Trophoblast cell (in vitro differentiated cells and primary cell): ENCODE measurements at regions not wholly inside any gene's neighbourhood (a gene's known extent, or its start where the extent isn't known, plus 50 kb on each side); places are given as distances from the start of the nearest gene placed in this dataset.

Source experiments
- DNase-seq, 2 donors: peaks; one replicate each; pipeline ENCODE4 v3.0.0-alpha.2; 2016
- H2AFZ ChIP-seq: 2 replicates; pipeline ENCODE4 v1.6.1; 2013; ENCODE audit warnings: low read length, moderate library complexity, mild to moderate bottlenecking; ENCODE audit not compliant: insufficient read depth, poor library complexity
- H2AK5ac ChIP-seq: 2 replicates; pipeline ENCODE4 v1.6.1; 2013; ENCODE audit warnings: mild to moderate bottlenecking, low read length
- H2BK120ac ChIP-seq: 2 replicates; pipeline ENCODE4 v1.6.1; 2013; ENCODE audit warnings: low read length, mild to moderate bottlenecking, moderate library complexity; ENCODE audit not compliant: insufficient read depth, poor library complexity
- H2BK12ac ChIP-seq: 2 replicates; pipeline ENCODE4 v1.6.1; 2013; ENCODE audit warnings: mild to moderate bottlenecking, low read length, moderate library complexity
- H2BK5ac ChIP-seq: 2 replicates; pipeline ENCODE4 v1.6.1; 2013; ENCODE audit warnings: low read length, low read depth, moderate library complexity, mild to moderate bottlenecking; ENCODE audit not compliant: poor library complexity
- H3K14ac ChIP-seq: 2 replicates; pipeline ENCODE4 v1.6.1; 2013; ENCODE audit warnings: mild to moderate bottlenecking, low read length
- H3K18ac ChIP-seq: 2 replicates; pipeline ENCODE4 v1.6.1; 2013; ENCODE audit warnings: mild to moderate bottlenecking, low read length
- H3K23ac ChIP-seq: 2 replicates; pipeline ENCODE4 v1.6.1; 2013; ENCODE audit warnings: low read length
- H3K27ac ChIP-seq: 2 replicates; pipeline ENCODE4 v1.5.1; 2013; ENCODE audit warnings: low read depth, mild to moderate bottlenecking, inconsistent platforms, low read length, moderate library complexity
- H3K27me3 ChIP-seq: 2 replicates; pipeline ENCODE4 v1.6.1; 2013; ENCODE audit warnings: inconsistent platforms, mild to moderate bottlenecking, low read length, moderate library complexity; ENCODE audit not compliant: insufficient read depth
- H3K36me3 ChIP-seq, 2 experiments: 1 replicate in 1 of 2; 2 replicates in 1 of 2; pipeline ENCODE4 v1.6.1; 2013; ENCODE audit warnings: low read length in 2 of 2, mild to moderate bottlenecking in 2 of 2, moderate library complexity in 1 of 2; ENCODE audit not compliant: insufficient read depth in 2 of 2, control insufficient read depth in 1 of 2
- H3K4ac ChIP-seq: 2 replicates; pipeline ENCODE4 v1.6.1; 2013; ENCODE audit warnings: low read depth, mild to moderate bottlenecking, low read length, moderate library complexity
- H3K4me1 ChIP-seq, 2 experiments: 1 replicate in 1 of 2; 2 replicates in 1 of 2; pipeline ENCODE4 v1.6.1; 2013; ENCODE audit warnings: low read length in 2 of 2, mild to moderate bottlenecking in 2 of 2, moderate library complexity in 1 of 2; ENCODE audit not compliant: insufficient read depth in 2 of 2, control insufficient read depth in 1 of 2
- H3K4me2 ChIP-seq: 2 replicates; pipeline ENCODE4 v1.6.1; 2013; ENCODE audit warnings: inconsistent platforms, mild to moderate bottlenecking, low read length, moderate library complexity
- H3K4me3 ChIP-seq: 2 replicates; pipeline ENCODE4 v1.5.1; 2013; ENCODE audit warnings: mild to moderate bottlenecking, low read depth, low read length, inconsistent platforms
- H3K79me1 ChIP-seq: one replicate; pipeline ENCODE4 v1.6.1; 2013; ENCODE audit warnings: low read length
- H3K79me2 ChIP-seq: 2 replicates; pipeline ENCODE4 v1.6.1; 2013; ENCODE audit warnings: low read length, mild to moderate bottlenecking; ENCODE audit not compliant: control insufficient read depth, insufficient read depth, poor library complexity
- H3K9ac ChIP-seq: 2 replicates; pipeline ENCODE4 v1.6.1; 2013; ENCODE audit warnings: mild to moderate bottlenecking, low read length
- H3K9me3 ChIP-seq: 2 replicates; pipeline ENCODE4 v1.6.1; 2013; ENCODE audit warnings: low read depth, mild to moderate bottlenecking, control low read depth, inconsistent platforms, low read length; ENCODE audit not compliant: insufficient read depth
- H4K12ac ChIP-seq: 2 replicates; pipeline ENCODE4 v1.6.1; 2013; ENCODE audit warnings: low read depth, mild to moderate bottlenecking, low read length, moderate library complexity
- H4K8ac ChIP-seq: 2 replicates; pipeline ENCODE4 v1.6.1; 2013; ENCODE audit warnings: low read depth, mild to moderate bottlenecking, low read length, moderate library complexity
- H4K91ac ChIP-seq: one replicate; pipeline ENCODE4 v1.6.1; 2013; ENCODE audit warnings: low read depth, mild to moderate bottlenecking, low read length, moderate library complexity
- WGBS: extraction: QIAGEN DNeasy Blood & Tissue Kit; methylation state at CpG from one replicate; pipeline ENCODE4 v1.1.7; 2013; ENCODE audit warnings: missing lambda C conversion rate; ENCODE audit not compliant: insufficient read length, insufficient coverage; ENCODE audit errors: extremely low coverage; 5-methylcytosine and 5-hydroxymethylcytosine counted together

DNA sequence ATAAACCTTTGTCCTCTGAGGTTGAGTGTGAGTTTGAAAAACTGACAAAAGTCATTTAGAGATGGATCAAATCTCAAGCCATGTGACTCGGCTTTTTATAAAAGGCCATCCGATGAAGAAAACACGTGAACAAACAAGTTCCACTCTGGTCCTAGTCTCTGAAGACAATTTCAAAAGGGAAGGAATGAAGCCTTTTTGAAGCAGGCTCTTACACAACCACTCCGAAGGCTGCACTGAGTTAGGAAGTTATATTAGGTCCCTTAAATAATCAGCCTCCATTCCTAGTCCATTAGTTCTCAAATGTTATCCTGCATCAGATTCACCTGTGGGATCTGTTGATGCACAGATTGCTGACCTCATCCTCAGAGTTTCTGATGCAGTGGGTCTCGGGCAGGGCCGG, 166.6 kb upstream of the HMHB1 start:
- H3K9me3 ChIP-seq = no peaks in the 10 kb centered on the region
- no peak overlapping the region for H2AFZ ChIP-seq
- no peaks in the 10 kb centered on the region for H3K36me3 ChIP-seq
- H3K27ac ChIP-seq = no peak overlapping the region
- H3K18ac ChIP-seq = no peak overlapping the region
- H4K91ac ChIP-seq = no peak overlapping the region
- no peaks in the 10 kb centered on the region for H3K79me1 ChIP-seq
- H4K8ac ChIP-seq = no peak overlapping the region
- H3K9ac ChIP-seq = no peak overlapping the region
- DNase-seq = peak; percentile 51 to 84
- no peak overlapping the region for H2BK120ac ChIP-seq
- no peak overlapping the region for H3K4me3 ChIP-seq
- no peaks in the 10 kb centered on the region for H3K79me2 ChIP-seq
- no CpG with 5 or more reads among the region's 6 CpGs for WGBS
- H4K12ac ChIP-seq = no peak overlapping the region
- H2BK5ac ChIP-seq = no peak overlapping the region
- H3K4ac ChIP-seq = no peak overlapping the region
- no peaks in the 10 kb centered on the region for H3K4me1 ChIP-seq
- no peak overlapping the region for H3K23ac ChIP-seq
- H3K14ac ChIP-seq = no peak overlapping the region
- H2BK12ac ChIP-seq = no peak overlapping the region
- no peak overlapping the region for H2AK5ac ChIP-seq
- H3K27me3 ChIP-seq = no peaks in the 10 kb centered on the region
- H3K4me2 ChIP-seq = no peak overlapping the region

- no CpG with 5 or more reads among the region's 3 CpGs for WGBS
- Histone ChIP-seq H3K79me1 (no peaks in the 10 kb centered on the region), H2BK5ac (no peak overlapping the region), H3K18ac (no peak overlapping the region), H4K8ac (no peak overlapping the region), H3K36me3 (no peaks in the 10 kb centered on the region), H3K4me2 (no peak overlapping the region), H4K91ac (no peak overlapping the region), H4K12ac (no peak overlapping the region), H2BK120ac (no peak overlapping the region), H3K79me2 (no peaks in the 10 kb centered on the region), H3K27me3 (no peaks in the 10 kb centered on the region), H2BK12ac (no peak overlapping the region), H3K9ac (no peak overlapping the region), H3K4ac (no peak overlapping the region), H3K9me3 (no peaks in the 10 kb centered on the region), H2AFZ (no peak overlapping the region), H3K4me3 (no peak overlapping the region), H3K4me1 (no peaks in the 10 kb centered on the region), H3K23ac (no peak overlapping the region), H2AK5ac (no peak overlapping the region), H3K14ac (no peak overlapping the region), H3K27ac (no peak overlapping the region)
- peak; percentile 77 to 96 for DNase-seq
Measured at GRCh38 chr5:143644727-143645126, 167.2 kb upstream of the HMHB1 start.

- H3K4ac ChIP-seq = no peak overlapping the region
- H2BK12ac ChIP-seq = no peak overlapping the region
- H3K14ac ChIP-seq = no peak overlapping the region
- no peak overlapping the region for H4K91ac ChIP-seq
- no peak overlapping the region for H4K12ac ChIP-seq
- H2AK5ac ChIP-seq = no peak overlapping the region
- no peak overlapping the region for H2BK5ac ChIP-seq
- no peaks in the 10 kb centered on the region for H3K79me1 ChIP-seq
- H3K23ac ChIP-seq = no peak overlapping the region
- H3K36me3 ChIP-seq = no peaks in the 10 kb centered on the region
- no peak overlapping the region for H3K27ac ChIP-seq
- no peak overlapping the region for H3K4me2 ChIP-seq
- no peak overlapping the region for H2BK120ac ChIP-seq
- H3K79me2 ChIP-seq = no peaks in the 10 kb centered on the region
- DNase-seq = no peak
- H3K9ac ChIP-seq = no peak overlapping the region
- H3K18ac ChIP-seq = no peak overlapping the region
- H4K8ac ChIP-seq = no peak overlapping the region
- H3K27me3 ChIP-seq = no peaks in the 10 kb centered on the region
- H3K9me3 ChIP-seq = no peaks in the 10 kb centered on the region
- H3K4me1 ChIP-seq = no peaks in the 10 kb centered on the region
- H3K4me3 ChIP-seq = no peak overlapping the region
- H2AFZ ChIP-seq = no peak overlapping the region
Measured at GRCh38 chr5:143642791-143643190, 169.2 kb upstream of the HMHB1 start.

DNA sequence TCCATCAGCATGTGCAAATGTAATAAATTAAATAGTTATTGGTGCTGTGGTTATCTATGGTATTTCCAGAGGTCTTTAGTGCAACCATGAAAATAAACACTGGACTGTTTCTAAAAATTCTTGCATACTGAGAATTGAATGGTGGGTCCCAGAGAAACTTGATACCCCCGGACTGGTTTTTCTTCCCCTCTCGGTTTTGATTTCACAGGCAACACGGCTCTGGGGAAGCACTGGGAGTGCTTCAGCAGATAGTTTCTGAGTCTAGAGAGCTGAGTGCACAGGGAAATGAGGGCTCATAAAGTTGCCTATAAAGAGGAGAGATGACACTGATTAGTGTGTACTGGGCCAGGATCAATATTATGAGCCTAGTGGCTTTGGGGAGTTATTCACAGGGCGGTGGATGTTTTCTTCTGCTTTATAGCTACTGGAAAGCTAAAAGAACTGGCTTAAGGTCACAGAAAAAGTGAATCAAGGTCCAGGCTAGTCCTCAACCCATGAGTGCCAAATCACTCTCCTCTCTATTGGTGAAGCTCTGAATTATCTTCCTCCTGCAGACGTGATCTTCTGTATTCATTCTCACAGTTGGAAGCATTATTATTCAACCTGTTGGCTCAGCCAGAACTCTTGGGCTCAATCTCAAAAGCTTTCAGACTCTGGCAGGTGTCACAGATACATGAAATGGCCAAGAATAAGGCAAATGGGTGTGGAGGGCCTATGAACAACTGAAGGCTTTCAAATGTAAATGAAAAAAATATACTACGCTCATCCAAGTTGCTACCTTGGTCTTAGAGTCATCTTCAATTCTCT, 170.2 kb upstream of the HMHB1 start:
- no peak overlapping the region for H3K9ac ChIP-seq
- H3K9me3 ChIP-seq = no peaks in the 10 kb centered on the region
- H3K23ac ChIP-seq = no peak overlapping the region
- WGBS = no CpG with 5 or more reads among the region's 6 CpGs
- H3K27me3 ChIP-seq = no peaks in the 10 kb centered on the region
- H3K79me2 ChIP-seq = no peaks in the 10 kb centered on the region
- no peak overlapping the region for H2BK12ac ChIP-seq
- no peak overlapping the region for H2AFZ ChIP-seq
- H3K4me3 ChIP-seq = no peak overlapping the region
- no peak overlapping the region for H4K91ac ChIP-seq
- no peak overlapping the region for H2AK5ac ChIP-seq
- H3K14ac ChIP-seq = no peak overlapping the region
- no peak overlapping the region for H3K27ac ChIP-seq
- H3K79me1 ChIP-seq = no peaks in the 10 kb centered on the region
- no peak overlapping the region for H3K4me2 ChIP-seq
- H2BK120ac ChIP-seq = no peak overlapping the region
- no peaks in the 10 kb centered on the region for H3K4me1 ChIP-seq
- H3K36me3 ChIP-seq = no peaks in the 10 kb centered on the region
- no peak overlapping the region for H2BK5ac ChIP-seq
- H3K4ac ChIP-seq = no peak overlapping the region
- H4K8ac ChIP-seq = no peak overlapping the region
- H3K18ac ChIP-seq = no peak overlapping the region
- no peak overlapping the region for H4K12ac ChIP-seq
- DNase-seq = no peak
